ENCODE measurements at regions not wholly inside any gene's neighbourhood (a gene's known extent, or its start where the extent isn't known, plus 50 kb on each side); places are given as distances from the start of the nearest gene placed in this dataset.

GRCh38 chr10:3415038-3415736 lies 242.6 kb upstream of the PITRM1 start:
- no peak for TF ChIP-seq CTCF (IDR thresholded peaks at IDR 0.05; ENCODE audit: extremely low read depth in 1 of 2, insufficient read depth in 1 of 2, low read depth in 1 of 2, low read length in 2 of 2)
- no peak for TF ChIP-seq FOS (IDR thresholded peaks at IDR 0.05; ENCODE audit: borderline replicate concordance, insufficient read depth, low read length)
